Caco-2 (cell line): ENCODE measurements at regions not wholly inside any gene's neighbourhood (a gene's known extent, or its start where the extent isn't known, plus 50 kb on each side); places are given as distances from the start of the nearest gene placed in this dataset.

Source experiments
- BruUV-seq: library from RNA; stranded (reverse); fragments of 400-500 nt; replicated peaks from 2 replicates; lab custom pipeline; 2021; lab: Mats Ljungman, UMichigan
- CTCF ChIA-PET: fragments of 300-600 bp; sonication (Branson Sonifier 250); formaldehyde crosslinking; loops from one replicate; lab custom pipeline; 2022; ENCODE audit warnings: antibody characterized with exemption; lab: Charles Lee
- POLR2A ChIA-PET: fragments of 300-600 bp; sonication (Branson Sonifier 250); formaldehyde crosslinking; loops from one replicate; lab custom pipeline; 2022; ENCODE audit warnings: antibody characterized with exemption; lab: Charles Lee
- DNase-seq, 2 experiments: peaks; one replicate each; pipeline versions ENCODE4 v3.0.0 to v3.0.0-alpha.2; 2020 to 2022
- H3K27me3 ChIP-seq: replicated peaks from 2 replicates; pipeline ENCODE4 v1.6.0; 2011; ENCODE audit warnings: low read length; ENCODE audit not compliant: control insufficient read depth, insufficient read depth
- H3K36me3 ChIP-seq: 2 replicates; pipeline ENCODE4 v1.5.1; 2011; ENCODE audit warnings: low read length; ENCODE audit not compliant: control insufficient read depth, insufficient read depth
- H3K4me1 ChIP-seq: fragments of 250-450 bp; sonication (Bioruptor Pico); 2 replicates; pipeline ENCODE4 v1.5.1; 2020; ENCODE audit warnings: mild to moderate bottlenecking
- H3K4me3 ChIP-seq: 2 replicates; pipeline ENCODE4 v1.5.1; 2011; ENCODE audit warnings: low read depth, mild to moderate bottlenecking, control low read depth, low read length
- H3K9me3 ChIP-seq: fragments of 250-450 bp; sonication (Bioruptor Pico); 2 replicates; pipeline ENCODE4 v1.5.1; 2020; ENCODE audit warnings: mild to moderate bottlenecking, moderate library complexity
- H3K27ac Mint-ChIP-seq: one replicate; pipeline ENCODE4 v1.8.0; 2022; ENCODE audit warnings: mixed read lengths; ENCODE audit not compliant: unreplicated experiment
- H3K27me3 Mint-ChIP-seq: one replicate; pipeline ENCODE4 v1.8.0; 2022; ENCODE audit warnings: mixed read lengths; ENCODE audit not compliant: insufficient read depth, unreplicated experiment
- H3K36me3 Mint-ChIP-seq: one replicate; pipeline ENCODE4 v1.8.0; 2022; ENCODE audit warnings: mild to moderate bottlenecking, mixed read lengths; ENCODE audit not compliant: insufficient read depth, unreplicated experiment
- H3K4me1 Mint-ChIP-seq: one replicate; pipeline ENCODE4 v1.8.0; 2022; ENCODE audit warnings: low read depth, mixed read lengths; ENCODE audit not compliant: unreplicated experiment
- H3K4me3 Mint-ChIP-seq: one replicate; pipeline ENCODE4 v1.8.0; 2022; ENCODE audit warnings: mild to moderate bottlenecking, moderate library complexity, mixed read lengths; ENCODE audit not compliant: unreplicated experiment
- H3K9me3 Mint-ChIP-seq: one replicate; pipeline ENCODE4 v1.8.0; 2022; ENCODE audit warnings: mixed read lengths; ENCODE audit not compliant: unreplicated experiment
- CTCF ChIP-seq, 2 experiments: fragments of 200-600 bp in 1 of 2; IDR thresholded peaks; 1 replicate in 1 of 2; 2 replicates in 1 of 2; pipeline versions ENCODE4 v1.5.1 to v1.8.0; 2011 to 2022; ENCODE audit warnings: antibody characterized with exemption in 1 of 2, control low read depth in 1 of 2, inconsistent platforms in 1 of 2, low read depth in 1 of 2, low read length in 1 of 2, mild to moderate bottlenecking in 1 of 2, moderate library complexity in 1 of 2; ENCODE audit not compliant: insufficient read depth in 1 of 2, severe bottlenecking in 1 of 2, unreplicated experiment in 1 of 2
- intact Hi-C: fragments of 100-400 bp; cut with micrococcal nuclease; formaldehyde crosslinking; loops from one replicate; pipeline ENCODE4 v1.10.0; 2022; ENCODE audit not compliant: unreplicated experiment

GRCh38 chr14:71680736-71681387, 251.4 kb upstream of the RGS6 start:
- Mint-ChIP-seq H3K4me1 (no peaks in the 10 kb centered on the region), H3K27me3 (no peaks in the 10 kb centered on the region), H3K36me3 (peaks cover 56% of the 10 kb centered on the region), H3K4me3 (no peak overlapping the region), H3K27ac (no peak overlapping the region), H3K9me3 (no peaks in the 10 kb centered on the region)
- TF ChIP-seq CTCF (IDR thresholded peaks at IDR 0.05; ENCODE audit: insufficient read depth in 1 of 2, low read depth in 1 of 2, low read length in 1 of 2, severe bottlenecking in 1 of 2, unreplicated experiment in 1 of 2) = no peak
- no TSS peak for BruUV-seq
- ChIA-PET CTCF (no interaction called here), POLR2A (no interaction called here)
- Histone ChIP-seq H3K4me3 (no peak overlapping the region), H3K4me1 (peaks cover 1% of the 10 kb centered on the region; the same call in 1 of the 2 replicates), H3K9me3 (no peaks in the 10 kb centered on the region), H3K36me3 (no peaks in the 10 kb centered on the region; the same call in 1 of the 2 replicates), H3K27me3 (no peaks in the 10 kb centered on the region)
- intact Hi-C loops = no loop called here
- DNase-seq = no peak

DNA sequence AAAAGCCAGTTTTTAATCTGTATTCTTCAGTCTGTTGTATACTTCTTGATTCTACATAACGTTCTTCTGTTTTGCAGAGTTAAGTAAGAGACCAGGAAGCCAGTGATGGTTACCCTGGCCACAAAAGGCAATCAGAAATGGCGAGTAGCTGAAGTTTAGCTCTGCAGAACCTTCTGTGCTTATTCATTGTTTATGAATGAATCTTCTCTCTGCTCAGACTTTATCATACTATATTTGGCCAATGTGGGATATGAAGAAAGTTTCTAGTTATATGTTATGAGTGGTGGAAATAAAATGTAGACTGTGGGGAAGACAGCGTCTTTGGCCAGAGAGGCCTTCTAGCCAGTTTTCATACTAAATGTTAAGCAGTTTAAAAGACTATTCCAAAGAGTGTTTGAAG, 249.9 kb upstream of the RGS6 start:
- Histone ChIP-seq H3K4me3 (no peak overlapping the region), H3K27me3 (no peaks in the 10 kb centered on the region), H3K36me3 (no peaks in the 10 kb centered on the region; the same call in 1 of the 2 replicates), H3K4me1 (peaks cover 16% of the 10 kb centered on the region), H3K9me3 (no peaks in the 10 kb centered on the region)
- H3K4me3 Mint-ChIP-seq = no peak overlapping the region
- no peaks in the 10 kb centered on the region for H3K9me3 Mint-ChIP-seq
- H3K27ac Mint-ChIP-seq = no peak overlapping the region
- peaks cover 10% of the 10 kb centered on the region for H3K4me1 Mint-ChIP-seq
- TF ChIP-seq CTCF (IDR thresholded peaks at IDR 0.05; ENCODE audit: insufficient read depth in 1 of 2, low read depth in 1 of 2, low read length in 1 of 2, severe bottlenecking in 1 of 2, unreplicated experiment in 1 of 2) = no peak
- CTCF ChIA-PET = no interaction called here
- H3K27me3 Mint-ChIP-seq = no peaks in the 10 kb centered on the region
- H3K36me3 Mint-ChIP-seq = peaks cover 58% of the 10 kb centered on the region
- intact Hi-C loops = no loop called here
- POLR2A ChIA-PET = no interaction called here
- BruUV-seq = no TSS peak
- DNase-seq = no peak

GRCh38 chr14:71684323-71684722, 247.9 kb upstream of the RGS6 start:
- Mint-ChIP-seq H3K27ac (no peak overlapping the region), H3K4me1 (peaks cover 17% of the 10 kb centered on the region), H3K4me3 (no peak overlapping the region), H3K27me3 (no peaks in the 10 kb centered on the region), H3K9me3 (no peaks in the 10 kb centered on the region), H3K36me3 (peaks cover 43% of the 10 kb centered on the region)
- TF ChIP-seq CTCF (IDR thresholded peaks at IDR 0.05; ENCODE audit: insufficient read depth in 1 of 2, low read depth in 1 of 2, low read length in 1 of 2, severe bottlenecking in 1 of 2, unreplicated experiment in 1 of 2) = no peak
- intact Hi-C loops = no loop called here
- CTCF ChIA-PET = no interaction called here
- BruUV-seq = no TSS peak
- no peak for DNase-seq
- POLR2A ChIA-PET = no interaction called here
- H3K36me3 ChIP-seq = no peaks in the 10 kb centered on the region; the same call in 1 of the 2 replicates
- H3K9me3 ChIP-seq = no peaks in the 10 kb centered on the region
- no peaks in the 10 kb centered on the region for H3K27me3 ChIP-seq
- H3K4me1 ChIP-seq = peaks cover 36% of the 10 kb centered on the region
- no peak overlapping the region for H3K4me3 ChIP-seq
